WTC11 (cell line): ENCODE measurements at regions not wholly inside any gene's neighbourhood (a gene's known extent, or its start where the extent isn't known, plus 50 kb on each side); places are given as distances from the start of the nearest gene placed in this dataset.

Experiments
- ATAC-seq: fragments of 200-7000 bp; cut with Tn5 transposase; 2 replicates; pipeline ENCODE4 v1.10.0; 2021; ENCODE audit warnings: mild to moderate bottlenecking, moderate library complexity
- CTCF ChIA-PET: fragments of 300-600 bp; sonication (Branson Sonifier 250); formaldehyde crosslinking; loops from one replicate; lab custom pipeline; 2021; ENCODE audit warnings: antibody characterized with exemption; lab: Charles Lee
- POLR2A ChIA-PET: fragments of 350-600 bp; sonication (Branson Sonifier 250); formaldehyde crosslinking; loops from one replicate; lab custom pipeline; 2021; ENCODE audit warnings: antibody characterized with exemption; lab: Charles Lee
- DNase-seq: peaks from one replicate; pipeline ENCODE4 v3.0.0; 2021; ENCODE audit warnings: low spot score
- H3K27ac Mint-ChIP-seq: 2 replicates; pipeline ENCODE4 v1.8.0; 2021; ENCODE audit warnings: mixed read lengths
- H3K27me3 Mint-ChIP-seq: 2 replicates; pipeline ENCODE4 v1.8.0; 2021; ENCODE audit warnings: low read depth, mild to moderate bottlenecking, moderate library complexity, mixed read lengths
- H3K36me3 Mint-ChIP-seq: 2 replicates; pipeline ENCODE4 v1.8.0; 2021; ENCODE audit warnings: mixed read lengths
- H3K4me1 Mint-ChIP-seq: 2 replicates; pipeline ENCODE4 v1.8.0; 2022; ENCODE audit warnings: mixed read lengths
- H3K4me3 Mint-ChIP-seq: 2 replicates; pipeline ENCODE4 v1.8.0; 2021; ENCODE audit warnings: mild to moderate bottlenecking, moderate library complexity, mixed read lengths
- H3K9me3 Mint-ChIP-seq: 2 replicates; pipeline ENCODE4 v1.8.0; 2021; ENCODE audit warnings: mixed read lengths
- ATF3 ChIP-seq: sonication (generic); formaldehyde crosslinking; conservative IDR thresholded peaks from 2 replicates; pipeline ENCODE4 v1.8.1; 2022; ENCODE audit warnings: mild to moderate bottlenecking, missing genetic modification reagents
- CBFB ChIP-seq: sonication (generic); formaldehyde crosslinking; IDR thresholded peaks from 2 replicates; pipeline ENCODE4 v1.8.1; 2022; ENCODE audit warnings: mild to moderate bottlenecking, low read depth, missing genetic modification reagents
- CREB1 ChIP-seq: sonication (generic); formaldehyde crosslinking; IDR thresholded peaks from 2 replicates; pipeline ENCODE4 v1.8.0; 2023; ENCODE audit warnings: mild to moderate bottlenecking, missing genetic modification reagents
- ETV6 ChIP-seq: sonication (generic); formaldehyde crosslinking; IDR thresholded peaks from 2 replicates; pipeline ENCODE4 v1.8.1; 2022; ENCODE audit warnings: mild to moderate bottlenecking, missing genetic modification reagents
- FOXP4 ChIP-seq: sonication (generic); formaldehyde crosslinking; IDR thresholded peaks from 2 replicates; pipeline ENCODE4 v1.8.0; 2022; ENCODE audit warnings: mild to moderate bottlenecking, missing genetic modification reagents
- IRF2 ChIP-seq: sonication (generic); formaldehyde crosslinking; IDR thresholded peaks from 2 replicates; pipeline ENCODE4 v1.8.0; 2022; ENCODE audit warnings: low read depth, missing genetic modification reagents, borderline replicate concordance
- KAT7 ChIP-seq: sonication (generic); formaldehyde crosslinking; IDR thresholded peaks from 2 replicates; pipeline ENCODE4 v1.8.1; 2023; ENCODE audit warnings: missing genetic modification reagents, mild to moderate bottlenecking, borderline replicate concordance
- MXD4 ChIP-seq: fragments of 250-450 bp; sonication (Bioruptor Pico); IDR thresholded peaks from 2 replicates; pipeline ENCODE4 v1.8.0; 2021; ENCODE audit warnings: mild to moderate bottlenecking, moderate library complexity, borderline replicate concordance
- MYBL2 ChIP-seq: sonication (generic); formaldehyde crosslinking; IDR thresholded peaks from 2 replicates; pipeline ENCODE4 v1.8.1; 2023; ENCODE audit warnings: mild to moderate bottlenecking, moderate library complexity, missing genetic modification reagents
- NFYB ChIP-seq: sonication (generic); formaldehyde crosslinking; conservative IDR thresholded peaks from 2 replicates; pipeline ENCODE4 v1.8.0; 2022; ENCODE audit warnings: low read depth, missing genetic modification reagents
- NR2C2 ChIP-seq: sonication (generic); formaldehyde crosslinking; IDR thresholded peaks from 2 replicates; pipeline ENCODE4 v1.8.0; 2022; ENCODE audit warnings: mild to moderate bottlenecking, missing genetic modification reagents
- PRDM15 ChIP-seq: sonication (generic); formaldehyde crosslinking; IDR thresholded peaks from 2 replicates; pipeline ENCODE4 v1.8.0; 2022; ENCODE audit warnings: missing genetic modification reagents
- TEAD1 ChIP-seq: sonication (generic); formaldehyde crosslinking; IDR thresholded peaks from 2 replicates; pipeline ENCODE4 v1.8.0; 2022; ENCODE audit warnings: mild to moderate bottlenecking, missing genetic modification reagents
- TP53 ChIP-seq: sonication (generic); formaldehyde crosslinking; IDR thresholded peaks from 2 replicates; pipeline ENCODE4 v1.8.1; 2023; ENCODE audit warnings: mild to moderate bottlenecking, missing genetic modification reagents
- USF2 ChIP-seq: sonication (generic); formaldehyde crosslinking; IDR thresholded peaks from 2 replicates; pipeline ENCODE4 v1.8.1; 2023; ENCODE audit warnings: mild to moderate bottlenecking, missing genetic modification reagents, moderate library complexity
- ZNF263 ChIP-seq: sonication (generic); formaldehyde crosslinking; IDR thresholded peaks from 2 replicates; pipeline ENCODE4 v1.8.1; 2022; ENCODE audit warnings: low read depth, mild to moderate bottlenecking, moderate library complexity, missing genetic modification reagents
- ZNF281 ChIP-seq: sonication (generic); formaldehyde crosslinking; IDR thresholded peaks from 2 replicates; pipeline ENCODE4 v1.8.0; 2023; ENCODE audit warnings: mild to moderate bottlenecking, missing genetic modification reagents
- TF ChIP-seq, protein P1 (sequence below): sonication (generic); formaldehyde crosslinking; IDR thresholded peaks from 2 replicates; pipeline ENCODE4 v1.8.0; 2022; ENCODE audit warnings: mild to moderate bottlenecking, missing genetic modification reagents
- TF ChIP-seq, protein P2 (sequence below): sonication (generic); formaldehyde crosslinking; IDR thresholded peaks from 2 replicates; pipeline ENCODE4 v1.8.1; 2022; ENCODE audit warnings: mild to moderate bottlenecking, moderate library complexity, missing genetic modification reagents

- CTCF ChIA-PET: no interaction called here
- Mint-ChIP-seq H3K4me3 (no peak overlapping the region), H3K27ac (no peak overlapping the region), H3K9me3 (peaks cover 71% of the 10 kb centered on the region), H3K36me3 (peaks cover 43% of the 10 kb centered on the region), H3K27me3 (peaks cover 3% of the 10 kb centered on the region; the same call in 1 of the 2 replicates), H3K4me1 (no peaks in the 10 kb centered on the region)
- ATAC-seq (no peak), DNase-seq (no peak)
- POLR2A ChIA-PET: no interaction called here
- TF ChIP-seq CBFB (CRISPR knock-in tag) (no peak), MYBL2 (CRISPR knock-in tag) (no peak), KAT7 (CRISPR knock-in tag) (no peak), TEAD1 (no peak)
Observed at GRCh38 chr5:52531105-52531504, 256.6 kb upstream of the ITGA1 start.

DNA sequence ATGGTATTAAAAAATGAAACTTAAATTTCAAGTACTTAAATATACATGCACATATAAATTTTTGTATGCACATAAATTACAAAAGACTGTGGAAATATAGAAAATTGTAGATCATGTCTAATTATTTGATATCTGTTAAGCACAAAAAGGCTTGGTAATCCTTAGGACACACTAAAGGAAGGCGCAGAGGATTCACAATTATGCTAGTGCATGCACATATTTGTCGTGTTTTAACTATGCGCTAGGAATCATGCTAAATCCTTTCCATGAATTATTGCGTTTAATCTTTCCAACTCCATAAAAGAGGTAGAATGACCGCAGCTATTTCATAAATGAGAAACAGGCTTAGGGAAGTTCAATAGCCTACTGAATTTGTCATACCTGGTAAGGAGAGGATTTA lies 244.1 kb upstream of the ITGA1 start:
- no peak overlapping the region for H3K4me3 Mint-ChIP-seq
- ChIA-PET POLR2A (no interaction called here), CTCF (no interaction called here)
- no peak for ATAC-seq
- DNase-seq: no peak
- peaks cover 17% of the 10 kb centered on the region for H3K9me3 Mint-ChIP-seq
- H3K27me3 Mint-ChIP-seq: no peaks in the 10 kb centered on the region
- H3K36me3 Mint-ChIP-seq: no peaks in the 10 kb centered on the region
- no peak overlapping the region for H3K27ac Mint-ChIP-seq
- no peak for TF ChIP-seq ZNF281 (CRISPR knock-in tag)
- peaks cover 7% of the 10 kb centered on the region for H3K4me1 Mint-ChIP-seq

- peaks cover 16% of the 10 kb centered on the region; the same call in 1 of the 2 replicates for H3K9me3 Mint-ChIP-seq
- ChIA-PET POLR2A (interaction anchor here (0.6 kb wide), 1 partner anchor 1278 kb away, joined by 4 read pairs; no protein-coding TSS in a partner anchor), CTCF (no interaction called here)
- TF ChIP-seq TP53 (no peak), ETV6 (CRISPR knock-in tag) (no peak), ZNF263 (CRISPR knock-in tag) (no peak), MXD4 (CRISPR knock-in tag) (no peak)
- TF ChIP-seq, protein P1, sequence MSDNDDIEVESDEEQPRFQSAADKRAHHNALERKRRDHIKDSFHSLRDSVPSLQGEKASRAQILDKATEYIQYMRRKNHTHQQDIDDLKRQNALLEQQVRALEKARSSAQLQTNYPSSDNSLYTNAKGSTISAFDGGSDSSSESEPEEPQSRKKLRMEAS (CRISPR knock-in tag): no peak
- ATAC-seq (no peak), DNase-seq (no peak)
- H3K27ac Mint-ChIP-seq: no peak overlapping the region; the same call in 1 of the 2 replicates
- no peaks in the 10 kb centered on the region for H3K27me3 Mint-ChIP-seq
- H3K4me1 Mint-ChIP-seq: peaks cover 7% of the 10 kb centered on the region
- no peak overlapping the region for H3K4me3 Mint-ChIP-seq
- H3K36me3 Mint-ChIP-seq: no peaks in the 10 kb centered on the region
Observed at GRCh38 chr5:52544738-52545137, 243.0 kb upstream of the ITGA1 start.

- ChIA-PET POLR2A (no interaction called here), CTCF (no interaction called here)
- peaks cover 9% of the 10 kb centered on the region for H3K4me1 Mint-ChIP-seq
- H3K27me3 Mint-ChIP-seq: no peaks in the 10 kb centered on the region
- H3K4me3 Mint-ChIP-seq: no peak overlapping the region
- H3K27ac Mint-ChIP-seq: no peak overlapping the region
- ATAC-seq: no peak
- H3K36me3 Mint-ChIP-seq: no peaks in the 10 kb centered on the region
- no peaks in the 10 kb centered on the region for H3K9me3 Mint-ChIP-seq
- no peak for DNase-seq
- TF ChIP-seq NFYB (CRISPR knock-in tag) (no peak), ATF3 (CRISPR knock-in tag) (no peak), IRF2 (CRISPR knock-in tag) (no peak), FOXP4 (no peak), PRDM15 (CRISPR knock-in tag) (no peak), USF2 (CRISPR knock-in tag) (no peak), NR2C2 (CRISPR knock-in tag) (no peak), CREB1 (CRISPR knock-in tag) (no peak)
- TF ChIP-seq, protein P2, sequence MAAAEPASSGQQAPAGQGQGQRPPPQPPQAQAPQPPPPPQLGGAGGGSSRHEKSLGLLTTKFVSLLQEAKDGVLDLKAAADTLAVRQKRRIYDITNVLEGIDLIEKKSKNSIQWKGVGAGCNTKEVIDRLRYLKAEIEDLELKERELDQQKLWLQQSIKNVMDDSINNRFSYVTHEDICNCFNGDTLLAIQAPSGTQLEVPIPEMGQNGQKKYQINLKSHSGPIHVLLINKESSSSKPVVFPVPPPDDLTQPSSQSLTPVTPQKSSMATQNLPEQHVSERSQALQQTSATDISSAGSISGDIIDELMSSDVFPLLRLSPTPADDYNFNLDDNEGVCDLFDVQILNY: no peak
Observed at GRCh38 chr5:52554293-52554692, 233.4 kb upstream of the ITGA1 start.
